Activated T-cell treated with anti-CD3 and anti-CD28 coated beads for 1 hour (primary cell): ENCODE measurements at regions not wholly inside any gene's neighbourhood (a gene's known extent, or its start where the extent isn't known, plus 50 kb on each side); places are given as distances from the start of the nearest gene placed in this dataset.
"Not testable (repeated sequence)": the region's sequence is repeated elsewhere in the genome, so short reads cannot be mapped to it uniquely, and the experiment has no call there.

ENCODE experiments used
- DNase-seq: peaks from one replicate; pipeline ENCODE4 v3.0.0-alpha.2; 2020; ENCODE audit warnings: low read depth

DNA sequence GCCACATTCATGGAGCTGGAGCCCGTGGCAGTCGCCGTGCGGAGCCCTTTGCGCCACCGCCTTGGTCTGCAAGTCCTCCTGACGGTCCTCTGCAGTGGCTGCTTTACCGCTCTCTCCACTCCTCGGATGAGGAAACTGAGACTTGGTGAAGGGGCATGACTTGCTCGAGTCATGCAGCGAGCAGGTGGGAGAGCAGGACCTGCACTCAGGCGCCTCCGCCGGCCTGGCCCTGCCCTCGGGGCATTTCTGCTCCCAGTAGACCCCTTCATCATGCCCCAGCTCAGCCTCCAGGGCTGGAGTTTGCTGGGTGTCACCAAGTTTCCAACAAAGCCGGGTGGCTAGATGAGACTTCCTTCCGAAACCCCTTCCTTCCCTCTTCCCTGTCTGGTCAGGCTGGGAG, 100.0 kb upstream of the TARDBP start:
- DNase-seq = no peak

DNA sequence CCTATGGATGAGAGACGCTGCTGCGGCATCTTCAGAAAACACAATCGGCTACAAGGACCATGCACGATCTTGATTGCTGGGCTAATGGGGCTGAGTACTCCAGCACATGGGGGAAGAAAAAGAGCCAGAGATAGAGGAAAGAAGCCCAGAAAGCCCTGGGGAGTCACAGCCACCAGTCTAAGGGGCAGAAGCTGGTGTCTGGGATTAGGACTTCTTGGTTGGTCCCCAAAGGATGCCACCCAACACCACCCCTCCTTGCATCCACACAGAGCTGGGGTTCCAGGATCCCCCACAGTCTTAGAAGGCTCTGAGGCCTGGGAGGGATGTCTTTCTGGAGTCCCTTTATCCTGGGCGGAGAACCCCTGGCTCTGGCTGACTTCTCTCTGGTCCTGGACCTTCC, 98.4 kb upstream of the TARDBP start:
- no peak for DNase-seq

DNA sequence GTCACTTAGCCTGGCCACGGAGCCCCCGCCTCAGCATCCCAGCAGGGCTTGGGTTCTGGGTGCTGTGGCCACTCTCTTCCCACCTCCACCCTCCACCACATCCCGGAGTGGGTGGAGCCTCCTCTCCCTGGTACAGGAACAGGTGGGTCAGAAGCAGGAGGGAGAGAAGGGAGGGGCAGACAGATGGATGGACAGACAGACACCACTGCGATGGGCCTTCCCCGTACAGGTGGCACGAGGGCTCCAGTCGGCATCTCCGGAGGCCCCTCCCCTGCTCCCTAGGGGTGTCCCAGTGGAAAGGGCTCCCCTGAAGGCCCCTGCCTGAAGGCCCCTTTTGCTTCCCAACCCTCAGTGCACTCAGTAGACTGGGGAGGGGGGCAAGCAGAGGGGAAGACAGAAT, 96.9 kb upstream of the TARDBP start:
- no peak for DNase-seq

DNA sequence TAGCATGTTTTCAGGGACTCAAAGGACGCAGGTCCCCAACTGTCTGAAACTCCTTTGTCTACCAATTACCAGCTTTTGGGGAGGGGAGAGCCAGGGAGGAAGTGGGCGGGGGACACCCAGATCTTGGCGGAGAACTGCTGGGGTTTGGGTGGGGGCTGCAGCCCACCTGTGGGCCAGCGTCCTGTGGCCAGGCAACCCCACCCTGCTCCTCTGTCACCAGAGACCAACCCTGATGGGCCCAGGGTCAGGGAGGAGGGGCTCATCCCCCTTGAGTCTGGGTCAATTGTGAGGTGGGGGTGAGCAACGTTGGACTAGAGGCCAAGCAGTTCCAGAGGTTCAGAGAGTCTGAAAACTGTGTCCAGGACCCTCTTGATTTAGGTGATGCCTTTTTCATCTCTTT, 96.1 kb upstream of the TARDBP start:
- no peak for DNase-seq

DNA sequence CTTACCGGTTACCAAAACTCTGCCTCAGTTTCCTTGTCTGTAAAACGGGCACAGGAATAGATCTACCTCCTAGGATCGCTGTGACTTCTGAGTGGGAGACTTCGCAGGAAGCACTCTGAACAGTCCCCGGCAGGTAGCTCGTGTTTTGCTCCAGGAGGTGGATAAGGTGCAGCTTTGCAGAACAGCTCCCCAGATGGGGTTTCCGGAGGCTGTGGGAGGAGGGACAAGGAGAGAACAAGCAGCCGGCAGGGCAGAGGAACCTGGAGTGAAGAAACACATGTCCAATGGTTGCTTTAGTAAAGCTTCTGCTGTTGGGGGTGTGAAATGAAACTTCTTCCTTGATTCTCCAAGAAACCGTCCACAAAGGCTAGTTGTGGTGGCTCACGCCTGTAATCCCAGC, 95.5 kb upstream of the TARDBP start:
- no peak for DNase-seq

DNA sequence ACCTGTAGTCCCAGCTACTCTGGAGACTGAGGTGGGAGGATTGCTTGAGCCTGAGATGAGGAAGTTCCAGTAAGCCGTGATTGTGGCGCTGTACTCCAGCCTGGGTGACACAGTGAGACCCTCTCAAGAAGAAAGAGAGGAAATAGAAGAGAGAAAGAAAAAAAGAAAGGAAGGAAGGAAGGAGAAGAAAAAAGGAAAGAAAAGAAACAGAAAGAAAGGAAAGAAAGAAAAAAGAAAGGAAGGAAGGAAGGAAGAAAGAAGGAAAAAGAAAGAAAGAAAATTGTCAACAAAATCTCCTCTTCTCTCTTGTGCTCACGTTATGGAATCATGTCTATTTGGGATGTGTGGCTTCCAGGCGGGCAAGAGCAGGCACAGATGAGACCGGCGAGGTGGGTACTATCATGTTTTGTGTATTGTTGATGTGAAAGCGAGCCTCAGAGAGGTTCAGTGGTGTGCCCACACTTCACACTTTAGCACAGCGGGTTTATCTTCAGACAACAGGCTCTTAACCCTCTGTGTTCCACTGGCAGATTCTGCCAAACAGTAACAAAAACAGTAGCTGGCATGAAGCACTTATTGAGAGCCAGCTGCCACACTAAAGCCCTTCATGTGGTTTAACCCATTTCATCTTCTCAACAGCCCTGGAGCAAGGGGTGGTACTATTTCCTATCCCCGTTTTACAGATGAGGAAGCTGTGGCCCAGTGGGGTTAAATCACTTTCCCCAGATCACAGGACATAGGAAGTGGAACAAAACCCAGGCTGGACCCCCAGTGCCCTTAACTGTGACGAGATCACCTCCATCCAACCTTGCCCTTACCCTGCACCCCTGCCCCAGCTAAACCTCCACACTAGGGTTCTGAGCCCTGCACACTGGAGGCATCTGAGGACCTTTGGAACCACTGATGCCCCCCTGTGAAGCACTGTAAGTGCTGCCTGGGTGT, 94.7 kb upstream of the TARDBP start:
- DNase-seq = no peak

DNA sequence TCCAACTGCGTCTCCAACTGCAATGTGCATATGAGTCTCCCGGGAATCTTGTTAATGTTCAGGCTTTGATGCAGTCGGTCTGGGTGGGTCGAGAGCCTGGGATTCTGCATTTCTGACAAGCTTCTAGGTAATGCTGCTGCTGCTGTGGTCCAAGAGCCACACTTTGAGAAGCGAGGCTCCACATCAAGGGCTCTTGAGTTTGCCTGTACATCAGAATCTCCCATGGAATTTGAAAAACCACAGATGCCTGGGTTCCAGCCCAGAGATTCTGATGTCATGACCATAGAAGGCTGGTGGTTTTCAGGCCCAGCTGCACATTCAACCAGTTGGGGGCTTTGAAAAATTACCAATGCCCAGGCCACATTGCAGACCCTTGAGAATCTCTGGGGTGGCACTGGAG, 93.9 kb upstream of the TARDBP start:
- no peak for DNase-seq

DNA sequence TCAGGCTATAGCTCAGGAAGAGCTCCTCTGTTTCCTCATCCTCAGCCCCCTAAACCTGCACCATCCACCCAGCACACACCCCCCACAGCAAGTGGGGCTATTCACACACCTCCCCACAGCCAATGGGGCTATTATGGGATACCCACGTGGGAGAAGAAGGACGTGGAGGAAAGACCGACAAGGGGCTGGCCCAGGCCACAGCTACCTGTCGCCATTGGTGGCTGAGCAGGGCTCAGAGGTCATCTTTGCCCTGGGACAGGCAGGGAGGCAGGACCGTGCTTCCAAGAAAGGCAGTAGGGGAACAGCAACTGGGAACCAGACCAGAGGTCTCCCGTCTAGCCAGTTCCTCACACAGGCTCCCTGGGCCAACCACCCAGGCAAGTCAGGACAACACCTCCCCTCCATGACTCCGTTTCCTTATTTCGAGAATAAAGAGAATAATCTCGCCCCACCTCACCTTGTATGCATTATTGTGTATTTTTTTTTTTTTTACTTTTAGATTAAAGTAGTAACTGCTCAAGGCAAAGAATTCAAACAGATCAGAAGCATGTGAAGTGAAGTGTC, 92.3 kb upstream of the TARDBP start:
- DNase-seq = no peak

DNA sequence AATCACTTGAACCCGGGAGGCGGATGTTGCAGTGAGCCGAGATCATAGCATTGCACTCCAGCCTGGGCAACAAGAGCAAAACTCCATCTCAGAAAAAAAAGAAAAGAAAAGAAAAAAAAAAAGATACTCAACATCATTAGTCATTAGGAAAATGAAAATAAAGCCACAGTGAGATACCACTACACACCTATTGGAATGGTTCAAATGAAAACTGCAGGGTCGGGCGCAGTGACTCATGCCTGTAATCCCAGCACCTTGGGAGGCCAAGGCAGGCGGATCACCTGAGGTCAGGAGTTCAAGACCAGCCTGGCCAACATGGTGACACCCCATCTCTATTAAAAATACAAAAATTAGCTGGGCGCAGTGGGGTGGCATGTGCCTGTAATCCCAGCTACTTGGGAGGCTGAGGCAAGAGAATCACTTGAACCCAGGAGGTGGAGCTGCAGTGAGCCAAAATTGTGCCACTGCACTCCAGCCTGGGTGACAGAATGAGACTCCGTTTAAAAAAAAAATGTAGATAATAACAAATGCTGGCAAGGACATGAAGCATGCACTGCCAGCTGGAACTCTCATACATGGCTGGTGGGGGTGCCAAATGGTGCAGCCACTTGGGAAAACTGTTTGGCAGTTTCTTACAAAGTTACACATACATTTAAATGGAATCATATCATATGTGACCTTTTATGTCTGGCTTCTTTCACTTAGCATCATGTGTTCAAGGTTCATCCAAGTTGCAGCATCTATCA, 90.0 kb upstream of the TARDBP start:
- not testable (repeated sequence) for DNase-seq

DNA sequence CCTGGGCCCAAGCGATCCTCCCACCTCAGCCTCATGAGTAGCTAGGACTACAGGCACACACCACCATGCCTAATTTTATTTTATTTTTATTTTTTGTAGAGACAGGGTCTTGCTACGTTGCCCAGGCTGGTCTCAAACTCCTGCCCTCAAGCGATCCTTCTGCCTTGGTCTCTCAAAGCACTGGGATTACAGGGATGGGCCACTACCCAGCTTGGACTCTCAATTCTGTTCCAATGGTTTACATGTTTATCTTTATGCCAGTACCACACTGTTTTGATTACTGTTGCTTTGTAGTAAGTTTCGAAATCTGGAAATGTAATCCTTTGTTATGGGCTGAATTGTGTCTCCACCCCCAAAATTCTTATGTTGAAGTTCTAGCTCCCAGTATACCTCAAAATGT, 88.4 kb upstream of the TARDBP start:
- no peak for DNase-seq

DNA sequence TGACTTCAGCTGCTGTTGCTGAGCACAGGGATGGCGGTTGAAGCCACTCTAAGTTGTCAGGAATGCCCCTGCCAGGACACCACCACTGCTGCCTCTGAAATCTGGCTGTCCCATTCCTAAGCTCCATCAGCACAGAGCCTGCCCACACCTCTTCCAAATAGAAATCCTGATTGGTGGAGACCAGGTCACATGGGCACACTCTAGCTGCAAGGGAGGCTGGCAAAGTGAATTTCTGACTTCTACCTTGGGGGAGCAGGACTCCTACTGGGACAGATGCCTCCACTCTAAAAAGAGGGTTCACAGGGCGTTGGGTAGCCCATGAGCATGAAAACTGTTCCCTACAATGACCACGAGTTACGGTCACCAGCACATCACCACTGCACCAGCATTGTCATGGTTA, 83.8 kb upstream of the TARDBP start:
- no peak for DNase-seq

DNA sequence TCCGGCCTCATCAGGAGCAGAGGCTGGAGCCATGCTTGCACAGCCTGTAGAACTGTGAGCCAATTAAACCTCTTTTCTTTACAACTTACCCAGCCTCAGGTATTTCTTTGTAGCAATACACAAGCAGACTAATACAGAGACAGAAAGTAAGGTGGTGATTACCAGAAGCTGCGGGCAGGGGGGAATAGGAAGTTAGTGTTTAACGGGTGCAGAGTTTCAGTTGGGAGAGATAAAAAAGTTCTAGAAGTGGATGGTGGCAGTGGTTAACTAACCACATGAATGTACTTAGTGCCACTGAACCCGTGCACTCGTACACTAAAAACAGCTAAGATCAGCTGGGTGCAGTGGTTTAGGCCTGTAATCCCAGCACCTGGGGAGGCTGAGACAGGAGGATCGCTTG, 80.4 kb upstream of the TARDBP start:
- DNase-seq = no peak

DNA sequence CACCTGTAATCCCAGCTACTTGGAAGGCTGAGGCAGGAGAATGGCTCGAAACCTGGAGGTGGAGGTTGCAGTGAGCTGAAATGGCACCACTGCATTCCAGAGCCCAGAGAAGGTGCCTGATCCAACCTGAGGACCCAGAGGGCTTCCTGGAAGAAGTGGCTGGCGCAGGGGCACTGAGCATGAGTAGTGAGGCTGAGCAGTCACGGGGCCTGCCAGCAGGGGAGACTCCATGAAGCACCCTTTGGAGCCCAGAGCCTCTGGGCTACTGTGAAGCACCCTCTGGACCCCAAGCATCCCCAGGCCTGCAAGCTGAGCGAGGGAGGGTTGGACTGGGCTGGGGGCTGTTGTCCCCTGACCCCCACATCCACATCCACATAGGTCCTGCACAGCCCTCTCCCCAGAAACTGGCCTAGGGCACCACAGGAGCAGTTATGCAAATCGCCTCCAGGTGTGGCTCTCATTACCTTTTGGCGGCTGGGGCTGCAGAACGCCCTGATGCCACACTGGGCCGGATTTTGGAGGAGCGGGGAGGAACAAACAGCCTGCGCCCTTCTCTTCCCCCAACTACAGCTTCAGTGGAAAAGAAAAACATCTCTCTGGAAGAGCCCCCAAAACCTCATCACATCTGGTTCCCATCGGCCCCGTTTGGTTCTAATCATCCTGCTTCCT, 78.2 kb upstream of the TARDBP start:
- no peak for DNase-seq

DNA sequence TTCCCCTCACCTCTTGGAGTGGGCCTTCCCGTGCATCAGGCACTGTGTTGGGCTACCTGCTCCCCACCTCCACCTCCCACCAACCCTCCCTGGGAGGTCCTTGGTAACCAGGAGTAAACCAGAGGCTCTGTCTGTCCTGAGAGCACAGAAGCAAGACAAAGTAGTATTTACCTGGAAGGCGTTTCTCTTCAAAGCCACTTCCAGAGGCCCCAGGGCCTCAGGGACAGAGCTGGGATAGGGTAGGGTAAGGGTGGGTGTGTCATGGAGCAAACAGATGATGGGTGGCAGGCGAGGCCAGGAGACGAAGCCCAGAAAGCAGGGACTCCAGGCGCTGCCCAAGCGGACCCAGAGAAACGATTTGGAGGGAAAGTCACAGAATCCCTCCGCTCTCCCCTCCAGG, 77.2 kb upstream of the TARDBP start:
- no peak for DNase-seq

DNA sequence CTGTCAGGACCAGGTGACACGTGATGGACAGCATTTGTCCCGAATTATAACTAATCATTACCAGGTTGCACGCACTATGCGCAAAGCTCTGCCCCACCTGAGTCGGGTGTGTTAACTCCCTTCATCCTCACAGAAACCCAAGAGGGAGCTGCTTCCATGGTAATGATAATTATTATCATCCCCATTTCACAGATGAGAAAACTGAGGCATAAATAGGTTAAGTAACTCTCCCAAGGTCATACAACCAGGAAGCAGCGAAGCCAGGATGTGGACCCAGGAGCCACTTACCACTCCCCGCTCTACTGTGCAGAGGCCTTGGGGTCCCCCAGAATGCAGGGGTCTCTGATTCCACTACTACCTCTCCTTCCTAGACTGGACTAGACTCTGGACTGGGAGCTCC, 76.7 kb upstream of the TARDBP start:
- DNase-seq = no peak

DNA sequence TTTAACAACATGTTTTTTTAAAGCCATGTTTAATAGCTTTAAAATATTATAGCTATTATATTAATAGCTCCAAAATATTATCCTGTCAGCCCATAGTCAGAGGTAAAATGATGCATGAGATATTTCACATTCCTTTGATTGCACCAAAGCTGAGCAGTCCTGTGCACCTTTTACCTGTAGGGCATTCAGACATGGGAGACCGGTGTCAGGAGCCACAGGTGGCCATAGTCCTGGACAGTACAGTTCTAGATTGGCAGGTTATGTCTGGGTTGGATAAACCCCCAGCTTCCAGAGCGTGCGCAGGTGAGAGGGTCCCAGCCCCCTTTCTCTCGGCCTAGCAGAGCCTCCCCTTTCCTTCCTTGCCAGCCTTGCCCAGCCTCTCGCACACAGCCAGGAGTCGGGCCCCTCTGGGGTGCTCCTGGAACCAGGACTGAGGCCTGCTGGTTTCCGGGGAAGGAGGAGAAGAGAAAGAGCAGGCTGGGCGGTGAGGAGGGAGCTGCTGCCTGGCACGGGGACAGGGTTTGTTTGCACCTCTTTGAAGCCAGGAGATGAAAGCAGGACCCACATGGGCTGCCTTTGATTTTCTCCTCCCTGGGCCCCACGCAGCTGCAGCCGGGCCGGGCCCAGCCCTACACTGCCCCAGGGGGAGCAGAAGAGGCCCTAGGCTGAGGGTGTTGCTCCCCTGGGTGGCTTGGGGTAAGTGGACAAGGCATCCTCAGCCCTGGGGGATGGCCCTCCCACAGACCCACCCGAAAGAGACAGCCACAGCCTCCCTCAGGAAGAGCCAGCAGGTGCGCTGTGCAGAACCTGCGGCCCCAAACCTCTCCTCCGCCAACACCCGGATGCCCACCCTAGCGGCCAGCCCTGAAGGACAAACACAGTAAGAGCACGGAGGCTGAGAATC, 75.2 kb upstream of the TARDBP start:
- no peak for DNase-seq

DNA sequence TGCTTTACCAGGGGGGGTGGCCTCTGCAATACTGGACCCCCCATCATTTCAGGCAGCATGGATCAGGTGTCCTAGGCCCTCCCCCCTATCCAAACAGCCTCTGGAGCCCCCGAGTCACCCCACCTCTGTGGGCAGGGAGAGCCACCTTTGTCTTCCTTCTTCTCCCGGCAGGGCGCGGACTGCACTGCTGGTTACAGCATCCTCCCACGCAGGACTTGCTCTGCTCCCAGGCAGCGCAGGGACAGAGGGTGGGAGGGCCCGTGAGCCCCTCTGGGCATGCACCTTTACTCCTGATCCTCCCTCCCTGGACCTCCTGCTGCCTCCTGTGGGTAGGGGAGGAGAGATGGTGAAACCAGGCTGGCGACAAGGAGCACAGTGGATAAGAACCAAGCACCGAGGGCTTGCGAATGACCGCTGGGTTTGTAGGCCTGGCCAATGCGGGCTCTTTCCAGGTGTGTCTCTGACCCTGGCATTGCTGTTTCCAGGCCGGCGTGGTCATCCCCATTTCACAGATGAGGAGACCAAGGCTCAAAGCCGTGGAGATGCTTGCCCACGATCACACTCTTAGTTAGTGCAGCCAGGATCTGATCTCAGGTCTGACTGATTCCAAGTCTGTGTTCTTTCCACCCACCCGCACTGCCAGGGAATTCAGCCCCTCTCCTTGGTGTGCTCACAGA, 73.6 kb upstream of the TARDBP start:
- DNase-seq = no peak

DNA sequence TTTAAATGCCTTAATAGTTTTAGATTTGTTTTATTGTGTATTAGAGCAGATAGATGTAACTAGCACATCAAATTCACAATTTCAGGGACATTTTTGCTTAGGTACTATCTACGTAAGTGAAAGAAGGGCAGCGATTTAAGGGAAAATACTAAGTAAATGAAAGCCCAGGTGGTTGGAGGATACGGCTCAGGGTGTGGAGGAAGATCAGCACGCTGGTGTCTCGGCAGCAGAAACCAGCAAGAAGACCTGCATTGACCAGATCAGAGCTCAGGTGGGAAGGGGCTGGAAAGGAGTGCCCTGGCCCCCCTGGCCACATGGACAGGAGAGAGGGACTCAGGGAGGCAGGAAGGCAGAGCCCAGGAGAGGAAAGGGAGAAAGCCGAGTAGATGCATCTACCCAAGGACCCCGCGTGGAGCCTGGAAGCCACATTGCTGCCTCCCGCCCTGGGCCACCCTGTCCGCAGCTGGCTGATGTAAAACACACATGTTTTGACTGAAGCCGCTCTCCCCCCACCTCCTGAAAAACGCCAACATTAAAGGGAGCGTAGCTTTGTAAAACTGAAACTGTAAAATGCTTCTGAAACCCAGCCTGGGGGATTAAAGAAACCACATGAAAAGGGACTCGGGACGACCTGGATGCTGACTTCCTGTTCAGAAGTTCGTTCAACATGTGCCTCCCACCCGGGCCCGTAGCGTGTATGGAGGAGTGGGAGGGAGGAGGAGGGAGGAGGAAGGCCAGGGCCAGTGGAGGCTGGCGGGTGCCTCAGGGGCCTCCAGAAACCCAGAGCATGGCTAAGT, 72.6 kb upstream of the TARDBP start:
- no peak for DNase-seq

DNA sequence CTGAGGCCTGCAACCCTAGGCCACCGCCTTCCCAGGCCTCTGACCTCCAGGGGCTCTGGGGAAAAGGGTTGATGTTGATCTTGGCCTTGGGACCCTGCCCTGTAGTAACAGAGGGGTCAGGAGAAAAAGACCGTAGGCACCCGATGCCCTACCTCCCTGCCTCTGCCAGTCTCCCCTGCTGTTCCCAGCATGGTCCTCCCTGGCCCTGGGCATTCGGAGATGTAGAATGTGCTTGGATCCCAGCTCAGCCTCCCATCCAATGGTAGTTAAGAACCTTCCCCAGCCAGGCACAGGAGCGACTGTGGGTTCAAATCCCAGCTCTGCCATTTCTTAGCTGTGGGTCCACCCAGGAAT, 72.0 kb upstream of the TARDBP start:
- no peak for DNase-seq

DNA sequence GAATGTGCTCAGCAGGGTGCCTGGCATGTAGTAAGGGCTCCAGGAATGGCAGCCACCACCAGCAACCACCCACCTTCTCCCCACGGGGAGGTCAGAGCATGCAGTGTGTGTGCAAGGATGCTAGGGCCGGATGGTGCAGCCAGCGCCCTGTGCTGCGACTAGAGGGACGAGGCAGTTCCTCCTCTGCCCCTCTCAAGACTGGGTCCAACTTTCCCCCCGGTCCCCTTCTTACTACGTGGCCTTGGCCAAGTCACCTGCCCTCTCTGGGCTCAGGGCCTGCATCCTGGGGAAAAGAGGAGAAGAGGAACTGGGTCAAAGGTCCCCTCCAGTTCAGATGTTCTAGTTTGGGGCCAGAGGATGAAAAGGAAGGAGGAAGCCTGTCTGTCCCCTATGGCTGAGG, 71.6 kb upstream of the TARDBP start:
- no peak for DNase-seq
